SU-DHL-6 (cell line): ENCODE measurements at regions not wholly inside any gene's neighbourhood (a gene's known extent, or its start where the extent isn't known, plus 50 kb on each side); places are given as distances from the start of the nearest gene placed in this dataset.

Experiments
- EZH2phosphoT487 ChIP-seq: fragments of 200-600 bp; sonication (generic), shearing (Covaris generic); conservative IDR thresholded peaks from 2 replicates; pipeline ENCODE4 v1.6.1; 2018; ENCODE audit warnings: mild to moderate bottlenecking, antibody characterized with exemption, low read length, moderate library complexity, mixed read lengths
- TF ChIP-seq, protein P1 (sequence below): fragments of 200-600 bp; sonication (generic); IDR thresholded peaks from one replicate; pipeline ENCODE4 v1.5.1; 2017; ENCODE audit warnings: antibody characterized with exemption, mild to moderate bottlenecking, low read length, moderate library complexity; ENCODE audit not compliant: insufficient read depth, poor library complexity, severe bottlenecking

DNA sequence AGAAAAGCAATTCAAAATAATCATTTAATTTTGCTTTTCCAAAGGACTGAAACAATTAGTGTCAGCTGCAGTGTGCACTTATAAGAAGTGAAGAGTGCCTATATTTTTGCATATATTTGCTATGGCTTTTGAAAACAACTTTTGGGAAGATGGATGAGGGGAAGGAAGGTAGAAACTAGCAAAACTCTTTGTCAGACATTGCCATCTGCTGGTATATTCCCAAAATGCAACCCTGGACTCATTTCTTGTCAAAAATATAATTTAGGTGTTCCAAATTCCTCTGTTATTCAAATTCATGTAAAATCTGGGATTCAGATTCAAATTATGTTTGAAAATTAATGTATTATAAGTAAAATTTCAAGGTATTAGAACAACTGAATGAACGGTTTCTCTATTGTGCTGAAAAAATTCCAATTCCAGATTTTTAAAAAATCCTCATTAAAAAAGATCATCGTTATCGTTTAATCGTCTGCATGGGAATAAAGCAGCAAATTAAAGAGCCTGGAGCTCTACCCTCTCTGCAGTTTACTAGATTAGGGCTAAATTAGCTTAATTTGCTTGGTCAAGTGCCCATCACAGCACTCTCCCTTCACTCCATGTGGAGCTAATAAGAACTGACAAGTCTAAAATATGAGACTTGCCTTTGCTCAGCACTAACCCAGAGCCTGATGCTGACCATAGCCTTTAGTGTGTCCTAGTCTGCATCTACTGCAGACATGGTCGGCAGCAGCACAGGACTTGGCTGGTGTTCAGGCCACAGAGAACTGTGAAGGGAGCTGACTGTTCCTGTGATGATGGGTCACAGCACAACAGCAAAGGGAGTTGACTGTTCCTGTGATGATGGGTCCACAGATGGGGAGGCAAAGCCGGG, 67.9 kb upstream of the MITF start:
- TF ChIP-seq, protein P1, sequence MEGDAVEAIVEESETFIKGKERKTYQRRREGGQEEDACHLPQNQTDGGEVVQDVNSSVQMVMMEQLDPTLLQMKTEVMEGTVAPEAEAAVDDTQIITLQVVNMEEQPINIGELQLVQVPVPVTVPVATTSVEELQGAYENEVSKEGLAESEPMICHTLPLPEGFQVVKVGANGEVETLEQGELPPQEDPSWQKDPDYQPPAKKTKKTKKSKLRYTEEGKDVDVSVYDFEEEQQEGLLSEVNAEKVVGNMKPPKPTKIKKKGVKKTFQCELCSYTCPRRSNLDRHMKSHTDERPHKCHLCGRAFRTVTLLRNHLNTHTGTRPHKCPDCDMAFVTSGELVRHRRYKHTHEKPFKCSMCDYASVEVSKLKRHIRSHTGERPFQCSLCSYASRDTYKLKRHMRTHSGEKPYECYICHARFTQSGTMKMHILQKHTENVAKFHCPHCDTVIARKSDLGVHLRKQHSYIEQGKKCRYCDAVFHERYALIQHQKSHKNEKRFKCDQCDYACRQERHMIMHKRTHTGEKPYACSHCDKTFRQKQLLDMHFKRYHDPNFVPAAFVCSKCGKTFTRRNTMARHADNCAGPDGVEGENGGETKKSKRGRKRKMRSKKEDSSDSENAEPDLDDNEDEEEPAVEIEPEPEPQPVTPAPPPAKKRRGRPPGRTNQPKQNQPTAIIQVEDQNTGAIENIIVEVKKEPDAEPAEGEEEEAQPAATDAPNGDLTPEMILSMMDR: peak; percentile 29
- no peak for TF ChIP-seq EZH2phosphoT487
